SK-N-MC (cell line): ENCODE measurements at regions not wholly inside any gene's neighbourhood (a gene's known extent, or its start where the extent isn't known, plus 50 kb on each side); places are given as distances from the start of the nearest gene placed in this dataset.

Experiments
- EZH2 ChIP-seq: fragments of 200-600 bp; sonication (generic); IDR thresholded peaks from one replicate; pipeline ENCODE4 v1.6.1; 2017; ENCODE audit warnings: antibody characterized with exemption
- POLR2AphosphoS5 ChIP-seq: IDR thresholded peaks from 2 replicates; pipeline ENCODE4 v1.6.1; 2012; ENCODE audit warnings: mild to moderate bottlenecking, low read depth, low read length, borderline replicate concordance

DNA sequence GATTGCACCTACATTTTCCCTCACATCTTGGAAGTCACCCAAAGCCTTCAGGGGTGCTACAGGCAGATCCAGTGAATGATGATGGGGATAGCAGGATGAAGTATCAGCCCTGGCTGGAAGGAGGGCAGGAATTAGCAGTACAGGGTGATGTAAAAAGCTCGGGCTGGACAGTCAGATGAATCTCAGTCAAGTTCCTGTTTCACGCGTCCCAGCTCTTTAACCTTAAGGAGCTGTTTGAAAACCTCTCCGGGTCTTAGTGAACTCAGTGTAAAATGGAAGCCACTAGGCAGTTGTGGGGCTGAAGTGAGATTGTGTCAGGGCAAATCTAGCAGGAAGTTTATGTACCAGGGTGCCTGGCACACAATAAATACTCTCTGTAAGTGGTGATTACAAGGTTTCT is 166.4 kb upstream of the PROK2 start:
- TF ChIP-seq POLR2AphosphoS5: no peak
- no peak for TF ChIP-seq EZH2
